Muscle layer of duodenum (tissue), 2 donors: ENCODE measurements at regions not wholly inside any gene's neighbourhood (a gene's known extent, or its start where the extent isn't known, plus 50 kb on each side); places are given as distances from the start of the nearest gene placed in this dataset.

Source experiments
- H3K27ac ChIP-seq: one replicate; pipeline ENCODE4 v1.7.0; 2013; ENCODE audit warnings: mild to moderate bottlenecking, low read length
- H3K27me3 ChIP-seq: one replicate; pipeline ENCODE4 v1.7.0; 2013; ENCODE audit warnings: low read depth, mild to moderate bottlenecking, control low read depth, low read length
- H3K36me3 ChIP-seq, 2 donors: one replicate each; pipeline ENCODE4 v1.7.0; 2013; ENCODE audit warnings: low read length in 2 of 2, control low read depth in 1 of 2, mild to moderate bottlenecking in 1 of 2; ENCODE audit not compliant: insufficient read depth in 2 of 2, control insufficient read depth in 1 of 2
- H3K4me1 ChIP-seq, 2 donors: one replicate each; pipeline ENCODE4 v1.7.0; 2013; ENCODE audit warnings: low read length in 2 of 2, mild to moderate bottlenecking in 2 of 2, control low read depth in 1 of 2, moderate library complexity in 1 of 2; ENCODE audit not compliant: insufficient read depth in 2 of 2, control insufficient read depth in 1 of 2
- H3K4me3 ChIP-seq, 2 donors: one replicate each; pipeline ENCODE4 v1.7.0; 2013; ENCODE audit warnings: low read length in 2 of 2, low read depth in 1 of 2, mild to moderate bottlenecking in 1 of 2
- H3K9me3 ChIP-seq, 2 donors: one replicate each; pipeline ENCODE4 v1.7.0; 2013; ENCODE audit warnings: low read length in 2 of 2, control low read depth in 1 of 2, mild to moderate bottlenecking in 1 of 2; ENCODE audit not compliant: control insufficient read depth in 1 of 2
- donor health status: healthy.

DNA sequence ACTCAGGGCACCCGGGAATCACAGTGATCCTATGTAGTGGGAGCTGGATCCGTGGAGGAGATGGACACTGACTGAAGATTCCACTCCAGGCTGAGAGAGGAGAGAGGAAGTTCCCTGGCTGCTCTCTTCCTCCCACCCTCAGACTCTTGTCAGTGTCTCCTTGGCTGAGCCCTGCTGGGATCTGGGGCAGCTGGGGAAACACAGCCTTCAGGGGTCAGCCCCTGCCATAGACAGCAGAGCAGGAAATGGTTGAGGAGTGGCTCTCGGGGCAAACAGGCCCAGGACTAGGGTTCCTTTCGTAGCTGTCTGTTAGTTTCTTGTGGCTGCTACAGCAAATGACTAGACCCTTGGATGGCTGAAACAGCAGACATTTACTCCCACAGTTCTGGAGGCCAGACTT is 174.4 kb upstream of the BMPER start:
- Histone ChIP-seq H3K36me3 (no peaks in the 10 kb centered on the region), H3K4me3 (no peak overlapping the region), H3K27ac (no peak overlapping the region), H3K4me1 (no peaks in the 10 kb centered on the region), H3K9me3 (no peaks in the 10 kb centered on the region), H3K27me3 (no peaks in the 10 kb centered on the region)

DNA sequence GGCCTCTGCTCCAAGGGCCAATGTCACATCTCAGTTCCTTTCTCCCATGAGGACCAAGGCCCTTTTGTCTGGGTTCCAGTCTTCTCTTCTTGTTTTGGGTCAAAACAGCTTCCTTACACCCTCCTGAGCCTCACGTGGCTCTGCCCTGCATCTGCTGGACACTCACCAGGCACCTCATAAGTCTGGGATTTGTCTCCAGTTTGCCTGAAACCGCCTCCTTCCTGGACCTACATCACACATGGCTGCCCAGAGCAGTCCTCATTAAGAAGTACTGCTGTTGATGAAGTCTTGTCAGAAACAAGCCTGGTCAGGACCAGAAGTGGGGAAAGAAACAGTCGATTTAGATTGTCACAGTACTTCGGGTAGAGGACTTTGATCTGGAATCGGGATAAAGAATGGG is 173.4 kb upstream of the BMPER start:
- no peaks in the 10 kb centered on the region for H3K36me3 ChIP-seq
- no peak overlapping the region for H3K27ac ChIP-seq
- H3K4me1 ChIP-seq: no peaks in the 10 kb centered on the region
- H3K27me3 ChIP-seq: no peaks in the 10 kb centered on the region
- H3K4me3 ChIP-seq: no peak overlapping the region
- no peaks in the 10 kb centered on the region for H3K9me3 ChIP-seq

DNA sequence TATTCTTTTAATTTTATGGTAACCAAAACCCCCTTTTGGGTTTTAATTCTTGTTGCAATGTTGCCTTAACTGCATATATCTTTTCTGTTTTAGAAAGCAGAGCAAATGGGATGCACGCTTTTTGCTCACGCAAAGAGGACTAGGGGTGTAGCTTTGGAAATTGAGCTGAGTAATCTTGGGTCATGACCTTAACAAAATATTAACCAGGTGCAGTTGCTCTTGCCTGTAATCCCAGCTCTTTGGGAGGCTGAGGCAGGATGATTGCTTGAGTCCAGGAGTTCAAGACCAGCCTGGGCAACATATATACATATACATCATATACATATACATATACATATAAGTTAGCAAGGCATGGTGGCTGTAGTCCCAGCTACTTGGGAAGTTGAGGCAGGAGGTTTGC is 172.9 kb upstream of the BMPER start:
- Histone ChIP-seq H3K9me3 (no peaks in the 10 kb centered on the region), H3K27ac (no peak overlapping the region), H3K4me3 (no peak overlapping the region), H3K4me1 (no peaks in the 10 kb centered on the region), H3K36me3 (no peaks in the 10 kb centered on the region), H3K27me3 (no peaks in the 10 kb centered on the region)

- Histone ChIP-seq H3K9me3 (no peaks in the 10 kb centered on the region), H3K27ac (no peak overlapping the region), H3K36me3 (no peaks in the 10 kb centered on the region), H3K4me3 (no peak overlapping the region), H3K4me1 (no peaks in the 10 kb centered on the region), H3K27me3 (no peaks in the 10 kb centered on the region)
Measured at GRCh38 chr7:33733870-33734650, 171.3 kb upstream of the BMPER start.

GRCh38 chr7:33735403-33735802 is 169.9 kb upstream of the BMPER start:
- H3K4me3 ChIP-seq: no peak overlapping the region
- H3K27me3 ChIP-seq: no peaks in the 10 kb centered on the region
- no peaks in the 10 kb centered on the region for H3K4me1 ChIP-seq
- H3K9me3 ChIP-seq: no peaks in the 10 kb centered on the region
- no peaks in the 10 kb centered on the region for H3K36me3 ChIP-seq
- no peak overlapping the region for H3K27ac ChIP-seq

DNA sequence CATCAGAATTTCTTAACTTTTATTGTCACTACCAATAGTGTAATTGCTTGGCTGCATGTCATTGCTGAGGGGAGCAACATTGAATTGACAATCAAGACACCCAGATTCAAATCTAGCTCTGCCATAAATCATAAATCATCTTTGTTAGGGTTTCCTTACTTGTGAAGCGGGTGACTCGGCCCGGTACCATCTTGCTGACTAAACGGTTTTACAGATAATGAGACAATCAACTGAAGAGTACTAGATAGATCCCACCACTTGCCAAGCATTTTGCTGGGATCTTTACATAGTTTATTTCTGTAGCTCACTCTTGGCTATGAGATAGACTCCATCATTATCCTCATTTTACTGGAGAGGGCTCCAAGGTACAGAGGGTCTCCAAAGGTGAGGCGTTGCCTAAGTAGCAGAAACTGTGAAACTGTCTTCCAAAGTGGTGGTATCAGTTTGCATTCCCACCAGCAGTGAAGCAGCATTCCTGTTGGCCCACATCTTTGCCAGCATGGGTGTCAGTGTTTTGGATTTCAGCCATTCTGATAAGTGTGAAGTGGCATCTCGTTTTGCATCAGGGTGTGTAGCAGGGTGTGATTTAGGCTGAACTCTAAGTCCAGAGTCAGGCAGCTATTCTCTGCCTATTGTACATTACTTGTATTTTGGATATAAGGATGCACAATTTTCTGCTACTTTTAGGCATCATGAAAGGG is 168.7 kb upstream of the BMPER start:
- H3K27me3 ChIP-seq: no peaks in the 10 kb centered on the region
- H3K36me3 ChIP-seq: no peaks in the 10 kb centered on the region

GRCh38 chr7:33738260-33738935 is 166.9 kb upstream of the BMPER start:
- Histone ChIP-seq H3K27me3 (no peaks in the 10 kb centered on the region), H3K27ac (no peak overlapping the region), H3K36me3 (no peaks in the 10 kb centered on the region), H3K9me3 (no peaks in the 10 kb centered on the region), H3K4me1 (no peaks in the 10 kb centered on the region), H3K4me3 (no peak overlapping the region)

More for the DNA sequence above, 168.7 kb upstream of the BMPER start:
- no peaks in the 10 kb centered on the region for H3K4me1 ChIP-seq
- no peak overlapping the region for H3K4me3 ChIP-seq
- no peaks in the 10 kb centered on the region for H3K9me3 ChIP-seq
- H3K27ac ChIP-seq: no peak overlapping the region

DNA sequence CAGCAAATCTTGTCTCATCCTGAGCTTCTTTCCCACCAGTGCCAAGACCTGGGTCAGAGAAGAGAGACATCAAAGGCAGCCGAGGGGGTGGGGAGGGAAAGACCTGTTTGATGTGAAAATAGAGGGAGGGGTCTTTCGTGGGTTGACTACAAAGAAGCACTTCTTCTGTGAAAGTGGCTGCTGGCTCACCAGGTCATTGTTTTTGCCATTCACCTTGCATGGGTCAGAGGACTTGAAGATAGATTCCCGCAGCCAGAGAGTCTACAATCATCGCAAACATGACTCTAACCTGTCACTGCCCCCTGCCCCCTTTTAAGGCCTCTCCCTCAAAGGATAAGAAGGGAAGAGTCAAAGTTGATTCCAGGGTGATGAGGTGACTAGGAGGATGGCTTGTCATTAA is 166.1 kb upstream of the BMPER start:
- no peak overlapping the region for H3K4me3 ChIP-seq
- no peaks in the 10 kb centered on the region for H3K4me1 ChIP-seq
- no peaks in the 10 kb centered on the region for H3K36me3 ChIP-seq
- H3K27ac ChIP-seq: no peak overlapping the region
- H3K27me3 ChIP-seq: no peaks in the 10 kb centered on the region
- no peaks in the 10 kb centered on the region for H3K9me3 ChIP-seq

GRCh38 chr7:33742521-33742920 is 162.8 kb upstream of the BMPER start:
- Histone ChIP-seq H3K27me3 (no peaks in the 10 kb centered on the region), H3K36me3 (no peaks in the 10 kb centered on the region), H3K27ac (no peak overlapping the region), H3K9me3 (no peaks in the 10 kb centered on the region), H3K4me1 (no peaks in the 10 kb centered on the region), H3K4me3 (no peak overlapping the region)

DNA sequence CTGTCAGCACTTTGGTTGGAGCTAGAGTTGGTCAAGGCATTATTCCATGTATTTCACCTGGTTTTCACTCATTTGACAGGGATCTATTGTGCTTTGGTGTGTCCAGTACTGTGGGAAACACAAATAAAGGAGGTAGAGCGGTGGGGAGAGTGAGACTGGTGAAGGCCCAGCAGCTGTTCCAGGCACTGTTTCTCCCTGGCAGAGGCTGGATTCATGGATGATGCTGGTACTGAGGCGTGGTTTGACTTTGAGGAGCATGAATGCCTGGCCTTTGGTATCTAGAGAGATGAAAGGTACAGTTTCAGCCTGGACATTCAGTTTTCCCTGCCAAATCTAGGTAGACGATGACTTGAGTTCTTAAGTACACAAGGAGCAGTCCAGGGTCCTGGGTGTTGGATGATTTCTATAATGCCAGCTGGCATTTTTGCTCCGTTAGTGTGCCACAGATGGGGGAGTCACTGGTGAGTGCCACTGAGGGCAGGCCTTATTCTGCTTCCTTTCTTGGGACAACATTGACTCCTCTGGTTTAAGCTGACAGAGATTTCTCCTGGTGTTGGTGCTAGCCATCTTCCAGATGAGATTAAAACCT is 162.2 kb upstream of the BMPER start:
- H3K4me3 ChIP-seq: no peak overlapping the region
- no peaks in the 10 kb centered on the region for H3K27me3 ChIP-seq
- H3K27ac ChIP-seq: no peak overlapping the region
- H3K9me3 ChIP-seq: no peaks in the 10 kb centered on the region
- no peaks in the 10 kb centered on the region for H3K36me3 ChIP-seq
- H3K4me1 ChIP-seq: no peaks in the 10 kb centered on the region

DNA sequence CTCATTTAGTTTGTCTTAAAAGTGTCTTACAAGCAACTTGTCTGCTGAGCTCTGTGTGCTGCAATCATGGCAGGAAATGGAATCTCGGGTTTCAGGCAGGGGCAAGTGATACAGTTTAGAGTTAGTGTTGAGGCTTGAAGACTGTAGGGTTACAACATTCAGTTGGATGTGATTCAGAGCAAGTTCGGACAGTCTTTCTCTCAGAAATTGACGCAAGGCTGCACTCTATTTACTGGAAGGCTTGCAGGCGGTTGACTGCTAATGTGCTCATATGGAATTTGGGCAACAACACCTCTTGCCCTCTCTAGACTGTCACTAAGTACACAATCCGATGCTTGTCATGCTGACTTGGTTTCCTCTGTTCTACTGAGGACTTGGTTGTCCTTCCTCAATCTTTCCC is 161.7 kb upstream of the BMPER start:
- no peaks in the 10 kb centered on the region for H3K9me3 ChIP-seq
- H3K27ac ChIP-seq: no peak overlapping the region
- H3K27me3 ChIP-seq: no peaks in the 10 kb centered on the region
- no peak overlapping the region for H3K4me3 ChIP-seq
- no peaks in the 10 kb centered on the region for H3K36me3 ChIP-seq
- no peaks in the 10 kb centered on the region for H3K4me1 ChIP-seq
